ENCODE measurements at regions not wholly inside any gene's neighbourhood (a gene's known extent, or its start where the extent isn't known, plus 50 kb on each side); places are given as distances from the start of the nearest gene placed in this dataset.

- no peak for TF ChIP-seq POLR2AphosphoS5 (IDR thresholded peaks at IDR 0.05; ENCODE audit: borderline replicate concordance, low read depth, low read length)
- TF ChIP-seq EZH2 (IDR thresholded peaks at IDR 0.05) = no peak
- TF ChIP-seq FOXP2 (optimal IDR thresholded peaks at IDR 0.05; ENCODE audit: control extremely low read depth, extremely low read length, insufficient read depth) = no peak
These were observed 307.8 kb upstream of the POM121L12 start for GRCh38 chr7:52727632-52728031.
